ENCODE measurements at regions not wholly inside any gene's neighbourhood (a gene's known extent, or its start where the extent isn't known, plus 50 kb on each side); places are given as distances from the start of the nearest gene placed in this dataset.

DNA sequence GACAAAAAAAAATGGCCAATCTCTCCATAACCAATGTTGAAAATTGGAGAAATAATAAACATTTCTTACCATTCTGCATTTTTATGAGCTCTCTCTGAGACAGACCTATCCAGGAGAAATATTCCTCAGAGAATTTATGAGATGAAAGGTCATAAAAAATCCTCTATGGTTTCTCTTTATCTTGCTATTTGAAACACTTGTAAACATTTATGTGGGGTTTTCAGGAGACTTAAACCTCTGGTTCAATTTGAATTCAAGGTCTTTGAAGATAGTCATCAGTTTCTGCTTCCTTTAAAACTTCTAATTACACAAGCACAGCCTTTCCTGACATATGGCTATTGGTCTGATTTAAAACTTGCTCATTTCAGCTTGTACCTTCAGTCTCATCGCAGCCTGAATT lies 78.5 kb upstream of the APBB1IP start (continued):
- TF ChIP-seq ZBTB7A (IDR thresholded peaks at IDR 0.05; ENCODE audit: borderline replicate concordance, control insufficient read depth, low read depth, low read length) (no peak), ZKSCAN1 (IDR thresholded peaks at IDR 0.05; ENCODE audit: low read depth, low read length) (no peak), ATF2 (CRISPR knock-in tag; IDR thresholded peaks at IDR 0.05) (no peak), KLF16 (IDR thresholded peaks at IDR 0.05) (no peak)

DNA sequence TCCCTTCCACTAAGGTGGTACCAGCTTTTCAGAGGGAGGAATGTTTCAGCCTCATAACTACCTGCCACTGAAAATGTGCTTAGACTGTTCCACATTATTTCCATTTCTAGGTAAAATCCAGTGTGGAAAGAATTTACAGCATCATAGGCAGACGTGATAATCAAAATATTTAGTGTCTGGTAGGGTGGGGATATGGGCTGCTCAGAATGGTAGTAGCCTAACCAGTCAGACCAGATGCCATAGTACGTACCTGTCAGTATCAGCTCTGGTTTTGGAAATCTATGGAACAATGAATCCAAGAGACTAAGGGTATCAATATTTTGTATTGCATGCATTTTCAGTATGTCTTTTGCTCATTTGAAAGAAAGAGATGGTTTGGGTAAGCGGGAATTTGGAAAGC lies 76.8 kb upstream of the APBB1IP start:
- Histone ChIP-seq H3K4me3 (no peak overlapping the region), H3K4me1 (replicated peaks in 1 of 2; ENCODE audit: control insufficient read depth in 2 of 2, insufficient read depth in 2 of 2, low read length in 2 of 2) (no peaks in the 10 kb centered on the region), H3K9me3 (replicated peaks; ENCODE audit: control insufficient read depth, insufficient read depth, low read depth, low read length) (no peaks in the 10 kb centered on the region), H3K27me3 (ENCODE audit: control insufficient read depth in 2 of 2, insufficient read depth in 2 of 2, low read length in 2 of 2) (no peaks in the 10 kb centered on the region), H3K27ac (ENCODE audit: extremely low read depth, low read depth, low read length) (no peak overlapping the region), H2AFZ (ENCODE audit: low read depth, low read length) (no peak overlapping the region), H3K36me3 (ENCODE audit: control insufficient read depth, insufficient read depth, low read length) (no peaks in the 10 kb centered on the region), H4K20me1 (replicated peaks; ENCODE audit: control insufficient read depth, insufficient read depth, low read length) (no peaks in the 10 kb centered on the region), H3K4me2 (ENCODE audit: insufficient read depth, low read length) (no peak overlapping the region), H3K9me1 (ENCODE audit: control insufficient read depth, insufficient read depth, low read length) (no peaks in the 10 kb centered on the region), H3K9ac (ENCODE audit: insufficient read depth in 1 of 2, low read depth in 2 of 2, low read length in 2 of 2) (no peak overlapping the region), H3K79me2 (ENCODE audit: control insufficient read depth, insufficient read depth, low read length) (no peaks in the 10 kb centered on the region)
- POLR2A ChIA-PET = no interaction called here
- no peak for ATAC-seq
- intact Hi-C loops (cut with micrococcal nuclease) (no loop called here), in situ Hi-C loops (cut with MboI) (no loop called here)
- CTCF ChIA-PET (ENCODE audit: low intra/inter-chr PET ratio) = no interaction called here
- no peak for TF ChIP-seq LARP7 (IDR thresholded peaks at IDR 0.05)
- no peak for TF ChIP-seq ZNF511 (CRISPR knock-in tag; IDR thresholded peaks at IDR 0.05)
- no peak for TF ChIP-seq GABPB1 (CRISPR knock-in tag; IDR thresholded peaks at IDR 0.05)
- no peak for TF ChIP-seq CBX1 (IDR thresholded peaks at IDR 0.05; ENCODE audit: low read depth)
- TF ChIP-seq FOXP1 (CRISPR knock-in tag; IDR thresholded peaks at IDR 0.05) = no peak
- TF ChIP-seq, protein P1, sequence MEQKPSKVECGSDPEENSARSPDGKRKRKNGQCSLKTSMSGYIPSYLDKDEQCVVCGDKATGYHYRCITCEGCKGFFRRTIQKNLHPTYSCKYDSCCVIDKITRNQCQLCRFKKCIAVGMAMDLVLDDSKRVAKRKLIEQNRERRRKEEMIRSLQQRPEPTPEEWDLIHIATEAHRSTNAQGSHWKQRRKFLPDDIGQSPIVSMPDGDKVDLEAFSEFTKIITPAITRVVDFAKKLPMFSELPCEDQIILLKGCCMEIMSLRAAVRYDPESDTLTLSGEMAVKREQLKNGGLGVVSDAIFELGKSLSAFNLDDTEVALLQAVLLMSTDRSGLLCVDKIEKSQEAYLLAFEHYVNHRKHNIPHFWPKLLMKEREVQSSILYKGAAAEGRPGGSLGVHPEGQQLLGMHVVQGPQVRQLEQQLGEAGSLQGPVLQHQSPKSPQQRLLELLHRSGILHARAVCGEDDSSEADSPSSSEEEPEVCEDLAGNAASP (IDR thresholded peaks at IDR 0.05) = no peak
- no peak for TF ChIP-seq STAT5A (IDR thresholded peaks at IDR 0.05; ENCODE audit: borderline replicate concordance, low read length)
- TF ChIP-seq RFX1 (IDR thresholded peaks at IDR 0.05) = no peak
- no peak for TF ChIP-seq ZZZ3 (IDR thresholded peaks at IDR 0.05)
- TF ChIP-seq LEF1 (IDR thresholded peaks at IDR 0.05) = no peak
- no peak for TF ChIP-seq POLR2H (tag; IDR thresholded peaks at IDR 0.05; ENCODE audit: low read depth)
- TF ChIP-seq ZNF311 (CRISPR knock-in tag; IDR thresholded peaks at IDR 0.05) = no peak
- TF ChIP-seq DACH1 (IDR thresholded peaks at IDR 0.05; ENCODE audit: partially characterized antibody) = no peak
- TF ChIP-seq ZBTB2 (IDR thresholded peaks at IDR 0.05) = no peak
- DNase-seq (ENCODE audit: extremely low read depth in 1 of 4, low spot score in 3 of 4) = no peak
- 1% methylated on average over 3 of the region's 3 CpGs for WGBS (ENCODE audit: insufficient coverage, low coverage, missing lambda C conversion rate)
- no peak for FAIRE-seq
- BruUV-seq (replicated peaks) = no TSS peak

All from K562 (cell line).